GM19468 (cell line): ENCODE measurements at regions not wholly inside any gene's neighbourhood (a gene's known extent, or its start where the extent isn't known, plus 50 kb on each side); places are given as distances from the start of the nearest gene placed in this dataset.
"Not testable (repeated sequence)": the region's sequence is repeated elsewhere in the genome, so short reads cannot be mapped to it uniquely, and the experiment has no call there.

Source experiments
- ATAC-seq: cut with Tn5 transposase; IDR thresholded peaks from one replicate; pipeline ENCODE4 v1.9.1; 2021; ENCODE audit warnings: mild to moderate bottlenecking, moderate library complexity, moderate number of reproducible peaks; ENCODE audit not compliant: unreplicated experiment; ENCODE audit errors: extremely low read depth

GRCh38 chr5:117020999-117021398 lies 446.4 kb upstream of the SEMA6A start:
- ATAC-seq: no peak

DNA sequence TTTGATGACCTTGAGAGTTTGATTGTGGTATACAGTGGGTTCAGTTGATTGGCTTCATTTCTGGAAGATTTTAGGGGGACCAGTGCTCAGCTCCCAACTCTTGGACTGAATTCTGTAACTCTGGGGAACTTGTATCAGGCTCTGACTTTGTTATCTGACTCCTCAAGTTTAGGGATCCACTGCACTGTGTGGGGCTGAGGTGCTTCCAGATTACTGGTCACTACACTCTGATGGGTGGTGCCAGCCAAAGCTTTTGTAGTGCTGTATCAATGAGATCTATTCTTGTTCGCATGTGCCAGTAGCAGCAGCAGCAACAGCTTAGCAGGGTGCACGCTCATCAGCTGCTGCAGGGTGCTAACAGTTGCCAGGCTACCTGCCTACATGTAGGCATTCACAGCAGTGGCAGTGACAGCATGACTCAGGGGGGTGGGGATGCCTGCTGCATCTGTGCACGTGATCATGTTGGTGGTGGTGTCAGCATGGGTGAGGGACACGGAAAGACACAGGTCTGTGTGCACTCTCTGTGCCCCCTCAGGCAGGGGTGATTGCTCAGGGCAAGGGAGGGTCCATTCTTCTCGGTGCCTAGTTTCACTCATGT lies 438.8 kb upstream of the SEMA6A start:
- ATAC-seq: no peak

- ATAC-seq: no peak
Measured at GRCh38 chr5:117010574-117010973, 436.0 kb upstream of the SEMA6A start.

GRCh38 chr5:116998024-116998423 lies 423.4 kb upstream of the SEMA6A start:
- no peak for ATAC-seq

- ATAC-seq: no peak
Measured at GRCh38 chr5:116992681-116993080, 418.1 kb upstream of the SEMA6A start.

DNA sequence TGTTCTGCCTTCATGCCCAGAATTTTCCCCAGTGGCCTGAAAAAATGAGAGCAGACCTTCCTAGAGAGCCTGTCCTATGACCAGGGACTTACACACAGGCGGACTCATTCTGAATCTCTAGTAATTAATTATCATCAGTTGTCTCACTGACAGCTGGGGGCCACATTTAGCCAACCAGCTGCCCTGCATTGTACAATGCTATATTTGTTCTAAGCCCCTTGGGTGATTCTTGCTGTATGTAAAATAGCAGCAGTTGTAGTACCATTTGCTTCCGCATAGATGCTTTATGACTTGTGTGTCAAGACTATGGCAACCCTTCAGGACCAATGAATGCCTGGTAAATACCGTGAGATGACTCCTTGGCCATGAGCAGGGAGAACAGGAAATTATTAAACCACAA lies 415.4 kb upstream of the SEMA6A start:
- ATAC-seq: no peak

GRCh38 chr5:116982035-116982434 lies 407.4 kb upstream of the SEMA6A start:
- no peak for ATAC-seq

DNA sequence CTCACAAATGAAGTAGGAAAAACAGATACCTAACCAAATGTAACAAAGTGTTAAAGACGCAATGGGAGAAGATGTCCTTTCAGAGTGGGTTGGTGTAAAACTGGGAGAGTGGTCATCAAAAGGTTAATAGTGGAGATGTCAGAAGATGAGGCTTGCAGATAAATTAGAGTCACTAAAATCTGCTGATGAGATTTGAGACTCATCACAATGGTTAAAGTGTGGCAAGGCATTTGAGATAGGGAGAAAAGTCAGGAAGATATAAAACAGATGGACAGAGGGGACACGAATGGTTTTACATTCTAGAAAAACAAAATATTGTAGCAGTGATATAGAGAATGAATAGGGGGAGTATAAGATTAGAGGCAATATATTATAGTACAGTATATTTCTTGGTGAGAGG lies 406.0 kb upstream of the SEMA6A start:
- ATAC-seq: no peak

DNA sequence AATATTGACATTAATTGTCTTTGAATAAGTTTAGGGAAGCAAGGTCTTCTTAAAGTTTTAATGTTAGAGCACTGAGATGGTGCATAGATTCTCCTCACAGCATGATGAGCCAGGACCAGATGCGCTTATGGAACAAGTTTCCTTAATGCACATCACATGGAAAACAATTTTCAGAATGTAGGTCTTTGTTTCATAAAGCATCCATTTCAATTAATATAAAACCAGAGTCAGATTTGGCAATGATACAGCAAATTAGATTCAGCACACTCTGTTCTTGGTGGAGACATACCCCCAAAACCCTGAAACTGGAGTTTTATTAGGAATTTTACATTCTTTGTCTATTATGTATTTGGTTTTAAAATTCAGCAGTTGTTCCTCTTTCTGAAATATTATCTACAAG lies 402.1 kb upstream of the SEMA6A start:
- ATAC-seq: no peak

DNA sequence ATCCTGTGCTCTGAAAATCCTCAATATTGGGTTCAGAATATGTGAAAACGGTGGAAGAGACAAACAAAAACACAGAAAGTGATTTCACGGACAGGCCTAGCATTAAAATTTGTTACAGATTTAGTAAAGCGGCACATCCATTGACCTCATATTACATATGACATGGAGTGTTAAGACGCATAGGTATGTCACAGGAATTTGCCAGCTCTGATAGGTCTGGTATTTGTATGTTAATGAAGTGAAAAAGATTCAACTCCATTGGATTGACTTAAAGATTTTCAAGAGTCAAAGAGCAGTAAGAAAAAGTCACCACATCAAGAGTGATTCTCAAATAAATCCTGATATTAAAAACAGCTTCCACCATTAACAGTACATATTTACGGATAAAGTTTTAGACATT lies 396.5 kb upstream of the SEMA6A start:
- no peak for ATAC-seq

- no peak for ATAC-seq
Measured at GRCh38 chr5:116970318-116970717, 395.7 kb upstream of the SEMA6A start.

DNA sequence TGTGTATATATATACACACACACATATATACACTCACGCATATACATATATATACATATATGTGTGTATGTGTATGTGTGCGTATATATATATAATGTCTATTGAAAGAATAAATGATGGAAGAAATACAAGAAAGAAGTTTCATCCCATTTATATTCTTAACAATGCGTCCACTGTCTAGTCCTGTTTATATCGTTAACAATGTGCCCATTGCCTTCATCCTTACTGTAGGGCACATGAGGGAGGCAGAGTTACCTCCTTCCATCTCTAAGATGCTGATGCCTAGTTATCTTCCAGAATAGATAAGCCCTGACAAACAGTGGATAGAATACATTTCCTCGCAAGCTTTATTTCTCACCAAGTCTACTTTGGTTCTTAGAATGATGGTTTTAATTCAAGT lies 389.8 kb upstream of the SEMA6A start:
- ATAC-seq: no peak

DNA sequence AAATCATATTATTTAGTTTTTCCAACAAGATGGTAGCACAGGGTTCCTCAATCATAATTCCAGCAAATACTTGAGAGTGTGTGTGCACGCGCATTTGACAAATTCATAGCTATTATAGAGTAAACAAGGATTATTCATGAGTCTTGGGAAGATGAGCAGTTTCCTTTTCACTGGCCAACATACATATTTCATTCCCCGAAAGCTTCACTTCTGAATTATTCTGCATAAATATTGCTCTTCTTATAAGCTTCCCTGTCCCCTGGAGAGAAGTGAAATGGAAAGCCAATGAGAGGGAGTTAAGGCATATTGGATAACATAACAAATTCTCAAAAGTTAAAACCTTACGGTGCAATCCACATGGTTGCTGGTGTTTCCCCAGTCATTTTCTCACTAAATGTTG lies 386.4 kb upstream of the SEMA6A start:
- no peak for ATAC-seq

DNA sequence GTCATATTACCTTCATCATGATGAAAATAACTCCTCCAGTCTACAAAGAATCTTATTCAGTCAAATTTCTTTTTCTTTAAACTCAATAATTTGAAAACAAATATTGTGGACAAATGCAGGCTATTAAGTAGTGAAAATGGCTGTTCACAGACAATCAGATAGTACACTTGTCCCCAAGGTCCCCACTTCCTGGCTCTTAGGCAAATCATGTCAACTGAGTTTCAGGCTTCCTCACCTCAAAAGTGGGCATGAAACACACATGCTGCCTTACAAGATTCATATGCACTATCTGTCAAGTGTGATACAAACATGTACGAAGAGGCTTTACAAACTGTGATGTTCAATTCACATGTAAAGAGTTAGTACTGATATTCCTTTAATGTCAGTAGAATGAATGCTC lies 385.2 kb upstream of the SEMA6A start:
- peak; percentile 46 for ATAC-seq

DNA sequence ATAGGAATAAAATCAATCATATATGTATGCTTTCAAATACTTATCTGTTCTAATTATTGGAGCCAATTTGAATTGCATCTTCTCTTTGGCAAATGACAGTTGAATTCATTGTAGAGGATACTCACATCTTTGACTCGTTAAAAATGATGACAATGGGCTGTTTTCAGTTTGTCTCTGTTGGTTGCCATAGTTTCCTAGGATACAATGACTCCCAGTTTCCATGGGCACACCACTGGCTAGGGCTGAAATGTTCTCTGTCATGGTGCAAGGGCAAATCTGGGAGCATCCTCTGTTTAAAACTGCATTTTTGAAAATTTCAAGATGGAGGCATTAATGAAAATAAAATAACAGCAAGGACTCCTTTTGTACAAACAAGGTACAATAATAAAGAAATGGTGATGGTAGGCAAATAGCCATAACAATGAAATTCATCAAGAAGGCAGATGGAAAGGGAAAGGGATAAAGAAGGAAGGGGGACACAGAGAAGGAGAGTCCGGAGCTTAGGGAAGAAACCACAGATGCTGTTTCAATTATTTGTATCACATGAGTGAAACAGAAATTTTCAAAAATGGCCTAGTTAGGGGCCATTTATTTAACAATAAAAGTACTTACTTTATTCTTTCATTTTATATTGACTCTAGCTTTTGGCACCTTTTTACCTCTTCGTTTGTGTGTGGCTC lies 378.8 kb upstream of the SEMA6A start:
- ATAC-seq: no peak

DNA sequence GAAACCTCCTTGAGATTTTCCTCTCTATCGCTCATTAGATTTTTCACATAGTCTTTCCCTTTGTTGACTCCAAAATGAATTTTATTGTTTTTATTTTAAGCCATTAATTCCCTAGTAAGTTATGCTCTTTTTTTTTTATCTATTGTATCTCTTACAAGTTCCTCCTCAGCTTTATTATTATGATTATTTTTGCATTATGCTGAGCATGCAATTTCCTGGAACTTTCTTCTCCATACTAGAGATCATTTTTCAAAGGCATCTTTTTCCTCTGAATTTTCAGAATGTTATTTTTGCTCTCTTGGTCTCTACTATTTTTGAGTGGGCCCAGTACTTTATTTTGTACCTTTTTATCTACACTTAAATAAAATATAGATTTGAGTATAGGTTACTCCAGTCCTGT lies 376.6 kb upstream of the SEMA6A start:
- no peak for ATAC-seq

DNA sequence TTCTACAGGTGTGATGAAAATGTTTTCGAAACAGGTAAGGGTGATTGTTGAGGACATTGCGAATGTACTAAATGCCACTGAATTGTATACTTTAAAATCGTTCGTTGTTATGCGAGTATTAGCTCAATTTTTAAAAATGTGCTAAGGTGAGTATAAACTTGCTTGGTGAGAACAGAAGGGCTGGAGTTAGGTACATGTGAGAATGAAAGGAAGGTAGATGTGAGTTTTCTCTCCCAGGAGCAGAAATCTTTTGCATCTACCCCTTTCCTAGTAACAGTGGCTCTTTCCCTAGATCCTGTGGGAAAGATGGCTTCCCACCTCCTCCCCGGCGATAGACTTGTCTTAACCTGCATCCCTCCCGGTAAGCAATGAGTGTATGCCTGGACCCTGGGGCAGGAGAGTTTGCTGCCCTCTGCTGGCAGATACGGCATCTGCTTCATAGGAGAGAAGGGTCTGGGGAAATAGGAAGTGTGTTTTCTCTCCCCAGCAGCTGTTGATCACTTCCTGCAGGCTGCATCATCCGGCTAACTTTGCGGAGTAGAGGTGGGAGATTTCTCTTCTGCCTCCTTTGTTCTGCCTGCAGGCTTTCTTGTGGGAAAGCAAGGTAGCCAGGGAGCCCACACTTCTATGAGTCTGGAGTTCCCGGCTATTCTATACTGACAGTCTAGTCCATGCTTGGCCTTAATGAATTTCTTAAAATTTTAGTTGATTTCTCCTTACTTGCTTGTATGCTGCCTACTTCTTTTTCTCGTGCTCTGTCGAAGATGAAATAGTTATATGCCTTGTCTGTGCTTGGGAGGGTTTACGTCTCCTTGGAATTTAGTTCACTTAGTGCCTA lies 373.3 kb upstream of the SEMA6A start:
- peak; percentile 99 for ATAC-seq

GRCh38 chr5:116945613-116946382 lies 371.2 kb upstream of the SEMA6A start:
- not testable (repeated sequence) for ATAC-seq

DNA sequence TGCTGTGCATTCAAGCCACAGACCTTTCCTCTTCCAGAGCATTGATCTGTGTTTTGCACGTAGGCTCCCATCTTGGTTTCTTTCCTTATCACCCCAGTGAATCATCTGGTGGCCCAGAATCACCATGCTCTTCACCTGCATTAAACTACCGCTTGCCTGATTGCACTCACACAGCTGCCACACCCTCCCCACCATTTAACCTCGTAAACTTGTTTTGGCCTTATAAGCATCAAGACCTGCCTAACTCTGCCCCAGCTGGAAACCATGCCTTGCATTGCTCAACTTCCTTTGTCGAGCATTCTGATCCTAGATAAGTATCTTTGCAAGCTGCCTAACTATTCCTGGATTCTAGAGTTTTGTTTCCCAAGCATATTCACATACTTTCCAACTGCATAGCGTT lies 369.6 kb upstream of the SEMA6A start:
- ATAC-seq: no peak

GRCh38 chr5:116942622-116943021 lies 368.0 kb upstream of the SEMA6A start:
- ATAC-seq: no peak

GRCh38 chr5:116939641-116940040 lies 365.0 kb upstream of the SEMA6A start:
- no peak for ATAC-seq
